SK-N-SH treated with all-trans-retinoic acid at 6 μM for 48 hours (cell line): ENCODE measurements at regions not wholly inside any gene's neighbourhood (a gene's known extent, or its start where the extent isn't known, plus 50 kb on each side); places are given as distances from the start of the nearest gene placed in this dataset.

Experiments
- ATAC-seq: fragments of 200-7000 bp; cut with Tn5 transposase; 3 replicates; pipeline ENCODE4 v1.9.1; 2020; ENCODE audit warnings: mild to moderate bottlenecking, moderate library complexity
- ARNTL ChIP-seq: fragments of 450-650 bp; formaldehyde crosslinking; IDR thresholded peaks from 2 replicates; pipeline ENCODE4 v1.5.0; 2020; ENCODE audit warnings: low read depth, mild to moderate bottlenecking, moderate library complexity, borderline replicate concordance
- BACH2 ChIP-seq: fragments of 250-450 bp; sonication (Bioruptor Pico); IDR thresholded peaks from 2 replicates; pipeline ENCODE4 v1.9.0; 2021; ENCODE audit warnings: mild to moderate bottlenecking, borderline replicate concordance
- CREB5 ChIP-seq: fragments of 250-450 bp; sonication (Bioruptor Pico); IDR thresholded peaks from 2 replicates; pipeline ENCODE4 v1.5.1; 2020; ENCODE audit warnings: low read depth, mild to moderate bottlenecking, moderate library complexity
- CSDC2 ChIP-seq: fragments of 250-450 bp; sonication (Bioruptor Pico); IDR thresholded peaks from 2 replicates; pipeline ENCODE4 v1.5.0; 2020; ENCODE audit warnings: mild to moderate bottlenecking, moderate library complexity
- ESRRG ChIP-seq: fragments of 250-450 bp; sonication (Bioruptor Pico); IDR thresholded peaks from 2 replicates; pipeline ENCODE4 v1.6.1; 2021; ENCODE audit warnings: mild to moderate bottlenecking
- GLIS3 ChIP-seq: fragments of 250-450 bp; sonication (Bioruptor Pico); IDR thresholded peaks from 2 replicates; pipeline ENCODE4 v1.5.0; 2020; ENCODE audit warnings: mild to moderate bottlenecking, moderate library complexity
- ISL1 ChIP-seq: fragments of 250-450 bp; sonication (Bioruptor Pico); IDR thresholded peaks from 2 replicates; pipeline ENCODE4 v2.1.2; 2022; ENCODE audit warnings: mild to moderate bottlenecking, moderate library complexity
- POU6F1 ChIP-seq: fragments of 250-450 bp; sonication (Bioruptor Pico); IDR thresholded peaks from 2 replicates; pipeline ENCODE4 v1.8.0; 2021; ENCODE audit warnings: low read depth, mild to moderate bottlenecking, moderate library complexity, borderline replicate concordance
- PPARA ChIP-seq: fragments of 250-450 bp; sonication (Bioruptor Pico); IDR thresholded peaks from 2 replicates; pipeline ENCODE4 v1.5.0; 2020; ENCODE audit warnings: mild to moderate bottlenecking, borderline replicate concordance
- RARB ChIP-seq: fragments of 250-450 bp; sonication (Bioruptor Pico); IDR thresholded peaks from 2 replicates; pipeline ENCODE4 v1.8.0; 2021; ENCODE audit warnings: mild to moderate bottlenecking, moderate library complexity
- SNAI2 ChIP-seq: fragments of 250-450 bp; sonication (Bioruptor Pico); IDR thresholded peaks from 2 replicates; pipeline ENCODE4 v1.5.0; 2020; ENCODE audit warnings: mild to moderate bottlenecking, moderate library complexity
- TOX ChIP-seq: fragments of 250-450 bp; sonication (Bioruptor Pico); IDR thresholded peaks from 2 replicates; pipeline ENCODE4 v1.8.0; 2021; ENCODE audit warnings: mild to moderate bottlenecking, moderate library complexity, borderline replicate concordance
- TSHZ2 ChIP-seq: fragments of 250-450 bp; sonication (Bioruptor Pico); IDR thresholded peaks from 2 replicates; pipeline ENCODE4 v1.5.0; 2020; ENCODE audit warnings: mild to moderate bottlenecking, moderate library complexity
- ZFP3 ChIP-seq: fragments of 250-450 bp; sonication (Bioruptor Pico); IDR thresholded peaks from 2 replicates; pipeline ENCODE4 v1.5.0; 2020; ENCODE audit warnings: mild to moderate bottlenecking, moderate library complexity
- ZFP30 ChIP-seq: fragments of 450-650 bp; formaldehyde crosslinking; IDR thresholded peaks from 2 replicates; pipeline ENCODE4 v1.5.0; 2022; ENCODE audit warnings: mild to moderate bottlenecking, moderate library complexity
- ZNF565 ChIP-seq: fragments of 450-650 bp; formaldehyde crosslinking; conservative IDR thresholded peaks from 2 replicates; pipeline ENCODE4 v1.5.0; 2020; ENCODE audit warnings: low read depth, mild to moderate bottlenecking, moderate library complexity
- ZNF70 ChIP-seq: fragments of 450-650 bp; formaldehyde crosslinking; IDR thresholded peaks from 2 replicates; pipeline ENCODE4 v1.5.0; 2020; ENCODE audit warnings: mild to moderate bottlenecking, moderate library complexity
- ZNF8 ChIP-seq: fragments of 450-650 bp; formaldehyde crosslinking; IDR thresholded peaks from 2 replicates; pipeline ENCODE4 v1.5.0; 2020; ENCODE audit warnings: mild to moderate bottlenecking, moderate library complexity
- TF ChIP-seq, protein P1 (sequence below): fragments of 250-450 bp; sonication (Bioruptor Pico); IDR thresholded peaks from 2 replicates; pipeline ENCODE4 v1.5.1; 2021; ENCODE audit warnings: mild to moderate bottlenecking, moderate library complexity
- TF ChIP-seq, protein P2 (sequence below): fragments of 250-450 bp; sonication (Bioruptor Pico); IDR thresholded peaks from 2 replicates; pipeline ENCODE4 v1.8.0; 2020; ENCODE audit warnings: mild to moderate bottlenecking, moderate library complexity, borderline replicate concordance

DNA sequence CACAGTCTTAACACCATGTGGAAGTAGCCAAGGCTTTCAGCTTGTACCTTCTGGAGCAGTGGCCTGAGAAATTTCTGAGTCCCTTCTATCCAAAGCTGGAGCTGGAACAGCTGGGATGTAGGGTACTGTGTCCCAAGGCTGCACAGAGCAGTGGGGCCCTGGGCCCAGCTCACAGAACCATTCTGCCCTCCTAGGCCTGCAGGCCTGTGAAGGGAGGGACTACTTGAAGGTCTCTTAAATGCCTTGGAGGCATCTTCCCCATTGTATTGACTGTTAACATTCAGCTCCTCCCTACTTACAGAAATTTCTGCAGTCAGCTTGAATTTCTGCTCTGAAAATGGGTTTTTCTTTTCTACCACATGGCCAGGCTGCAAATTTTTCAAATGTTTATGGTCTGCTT lies 156.5 kb upstream of the MANEA start:
- TF ChIP-seq CSDC2 (CRISPR knock-in tag): no peak
- no peak for TF ChIP-seq ISL1 (CRISPR knock-in tag)
- no peak for TF ChIP-seq ESRRG (CRISPR knock-in tag)
- no peak for TF ChIP-seq BACH2 (CRISPR knock-in tag)
- no peak for TF ChIP-seq PPARA (CRISPR knock-in tag)
- TF ChIP-seq CREB5 (CRISPR knock-in tag): no peak
- TF ChIP-seq ZFP3 (CRISPR knock-in tag): no peak
- no peak for ATAC-seq

- no peak for ATAC-seq
Measured at GRCh38 chr6:95423331-95423730, 154.0 kb upstream of the MANEA start.

More at GRCh38 chr6:95423331-95423730, 154.0 kb upstream of the MANEA start:
- TF ChIP-seq BACH2 (CRISPR knock-in tag) (no peak), ZNF70 (CRISPR knock-in tag) (no peak), POU6F1 (CRISPR knock-in tag) (no peak), SNAI2 (CRISPR knock-in tag) (no peak), TSHZ2 (no peak), ARNTL (CRISPR knock-in tag) (no peak), GLIS3 (no peak), ZNF8 (no peak), ZNF565 (CRISPR knock-in tag) (no peak), RARB (CRISPR knock-in tag) (no peak), ESRRG (CRISPR knock-in tag) (no peak), CSDC2 (CRISPR knock-in tag) (no peak), TOX (CRISPR knock-in tag) (no peak), ZFP30 (CRISPR knock-in tag) (no peak), ISL1 (CRISPR knock-in tag) (no peak), PPARA (CRISPR knock-in tag) (no peak), ZFP3 (CRISPR knock-in tag) (no peak), CREB5 (CRISPR knock-in tag) (no peak)
- TF ChIP-seq, protein P1, sequence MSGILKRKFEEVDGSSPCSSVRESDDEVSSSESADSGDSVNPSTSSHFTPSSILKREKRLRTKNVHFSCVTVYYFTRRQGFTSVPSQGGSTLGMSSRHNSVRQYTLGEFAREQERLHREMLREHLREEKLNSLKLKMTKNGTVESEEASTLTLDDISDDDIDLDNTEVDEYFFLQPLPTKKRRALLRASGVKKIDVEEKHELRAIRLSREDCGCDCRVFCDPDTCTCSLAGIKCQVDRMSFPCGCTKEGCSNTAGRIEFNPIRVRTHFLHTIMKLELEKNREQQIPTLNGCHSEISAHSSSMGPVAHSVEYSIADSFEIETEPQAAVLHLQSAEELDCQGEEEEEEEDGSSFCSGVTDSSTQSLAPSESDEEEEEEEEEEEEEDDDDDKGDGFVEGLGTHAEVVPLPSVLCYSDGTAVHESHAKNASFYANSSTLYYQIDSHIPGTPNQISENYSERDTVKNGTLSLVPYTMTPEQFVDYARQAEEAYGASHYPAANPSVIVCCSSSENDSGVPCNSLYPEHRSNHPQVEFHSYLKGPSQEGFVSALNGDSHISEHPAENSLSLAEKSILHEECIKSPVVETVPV (CRISPR knock-in tag): no peak
- TF ChIP-seq, protein P2, sequence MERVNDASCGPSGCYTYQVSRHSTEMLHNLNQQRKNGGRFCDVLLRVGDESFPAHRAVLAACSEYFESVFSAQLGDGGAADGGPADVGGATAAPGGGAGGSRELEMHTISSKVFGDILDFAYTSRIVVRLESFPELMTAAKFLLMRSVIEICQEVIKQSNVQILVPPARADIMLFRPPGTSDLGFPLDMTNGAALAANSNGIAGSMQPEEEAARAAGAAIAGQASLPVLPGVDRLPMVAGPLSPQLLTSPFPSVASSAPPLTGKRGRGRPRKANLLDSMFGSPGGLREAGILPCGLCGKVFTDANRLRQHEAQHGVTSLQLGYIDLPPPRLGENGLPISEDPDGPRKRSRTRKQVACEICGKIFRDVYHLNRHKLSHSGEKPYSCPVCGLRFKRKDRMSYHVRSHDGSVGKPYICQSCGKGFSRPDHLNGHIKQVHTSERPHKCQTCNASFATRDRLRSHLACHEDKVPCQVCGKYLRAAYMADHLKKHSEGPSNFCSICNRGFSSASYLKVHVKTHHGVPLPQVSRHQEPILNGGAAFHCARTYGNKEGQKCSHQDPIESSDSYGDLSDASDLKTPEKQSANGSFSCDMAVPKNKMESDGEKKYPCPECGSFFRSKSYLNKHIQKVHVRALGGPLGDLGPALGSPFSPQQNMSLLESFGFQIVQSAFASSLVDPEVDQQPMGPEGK (CRISPR knock-in tag): no peak
